H9 (cell line): ENCODE measurements at regions not wholly inside any gene's neighbourhood (a gene's known extent, or its start where the extent isn't known, plus 50 kb on each side); places are given as distances from the start of the nearest gene placed in this dataset.

Experiments
- DNase-seq: peaks from one replicate; pipeline ENCODE4 v3.0.0-alpha.2; 2017
- H2AFZ ChIP-seq: one replicate; pipeline ENCODE4 v1.6.1; 2013; ENCODE audit warnings: mild to moderate bottlenecking, low read length, control low read depth, moderate library complexity
- H2AK5ac ChIP-seq: 2 replicates; pipeline ENCODE4 v1.6.1; 2013; ENCODE audit warnings: low read length, control low read depth, mixed read lengths; ENCODE audit not compliant: insufficient read length
- H2BK120ac ChIP-seq: one replicate; pipeline ENCODE4 v1.6.1; 2013; ENCODE audit warnings: low read depth, mild to moderate bottlenecking, low read length, control low read depth, inconsistent platforms; ENCODE audit not compliant: poor library complexity, severe bottlenecking
- H2BK12ac ChIP-seq: 2 replicates; pipeline ENCODE4 v1.6.1; 2013; ENCODE audit warnings: low read length, control low read depth, mixed read lengths, low read depth; ENCODE audit not compliant: insufficient read length
- H2BK15ac ChIP-seq: 2 replicates; pipeline ENCODE4 v1.6.1; 2013; ENCODE audit warnings: low read depth, low read length, control low read depth
- H2BK20ac ChIP-seq: one replicate; pipeline ENCODE4 v1.6.1; 2013; ENCODE audit warnings: low read depth, mild to moderate bottlenecking, low read length, control low read depth, inconsistent platforms; ENCODE audit not compliant: poor library complexity, severe bottlenecking
- H2BK5ac ChIP-seq: 2 replicates; pipeline ENCODE4 v1.6.1; 2013; ENCODE audit warnings: low read length, control low read depth, mixed read lengths; ENCODE audit not compliant: insufficient read length
- H3K14ac ChIP-seq: 2 replicates; pipeline ENCODE4 v1.6.1; 2013; ENCODE audit warnings: low read length, control low read depth; ENCODE audit not compliant: insufficient read depth
- H3K18ac ChIP-seq: 2 replicates; pipeline ENCODE4 v1.6.1; 2013; ENCODE audit warnings: low read depth, mild to moderate bottlenecking, mixed read lengths, low read length, control low read depth; ENCODE audit not compliant: insufficient read length
- H3K23ac ChIP-seq: 2 replicates; pipeline ENCODE4 v1.6.1; 2013; ENCODE audit warnings: low read length, control low read depth, mixed read lengths, low read depth; ENCODE audit not compliant: insufficient read length
- H3K23me2 ChIP-seq: 2 replicates; pipeline ENCODE4 v1.6.1; 2013; ENCODE audit warnings: low read depth, mild to moderate bottlenecking, mixed read lengths, low read length, control low read depth; ENCODE audit not compliant: insufficient read length, poor library complexity, severe bottlenecking
- H3K27ac ChIP-seq: 2 replicates; pipeline ENCODE4 v1.5.1; 2013; ENCODE audit warnings: low read length, control low read depth, mixed read lengths, low read depth; ENCODE audit not compliant: insufficient read length
- H3K27me3 ChIP-seq: 2 replicates; pipeline ENCODE4 v1.6.1; 2013; ENCODE audit warnings: low read length, control low read depth, inconsistent platforms; ENCODE audit not compliant: insufficient read depth
- H3K4ac ChIP-seq: 2 replicates; pipeline ENCODE4 v1.6.1; 2013; ENCODE audit warnings: low read depth, mild to moderate bottlenecking, control low read depth, inconsistent platforms, low read length, moderate library complexity
- H3K4me1 ChIP-seq: 2 replicates; pipeline ENCODE4 v1.6.1; 2013; ENCODE audit warnings: low read length, control low read depth, inconsistent platforms; ENCODE audit not compliant: insufficient read depth
- H3K4me2 ChIP-seq: 2 replicates; pipeline ENCODE4 v1.6.1; 2013; ENCODE audit warnings: low read length, control low read depth, mixed read lengths; ENCODE audit not compliant: insufficient read length, insufficient read depth
- H3K56ac ChIP-seq: 2 replicates; pipeline ENCODE4 v1.6.1; 2013; ENCODE audit warnings: low read depth, mild to moderate bottlenecking, mixed read lengths, low read length, control low read depth; ENCODE audit not compliant: insufficient read length
- H3K79me1 ChIP-seq: 2 replicates; pipeline ENCODE4 v1.6.1; 2013; ENCODE audit warnings: low read depth, mild to moderate bottlenecking, moderate library complexity, low read length, control low read depth, inconsistent platforms; ENCODE audit not compliant: insufficient read depth, poor library complexity, severe bottlenecking
- H3K79me2 ChIP-seq: 2 replicates; pipeline ENCODE4 v1.6.1; 2013; ENCODE audit warnings: low read length, control low read depth, inconsistent platforms; ENCODE audit not compliant: insufficient read depth
- H3K9ac ChIP-seq: 2 replicates; pipeline ENCODE4 v1.6.1; 2013; ENCODE audit warnings: low read length, control low read depth, mixed read lengths; ENCODE audit not compliant: insufficient read length; ENCODE audit errors: extremely low read depth
- H3K9me3 ChIP-seq: one replicate; pipeline ENCODE4 v1.6.1; 2013; ENCODE audit warnings: low read depth, low read length, inconsistent platforms; ENCODE audit not compliant: control insufficient read depth
- H3T11ph ChIP-seq: one replicate; pipeline ENCODE4 v1.6.1; 2013; ENCODE audit warnings: mild to moderate bottlenecking, low read length, control low read depth, inconsistent platforms
- H4K20me1 ChIP-seq: one replicate; pipeline ENCODE4 v1.6.1; 2013; ENCODE audit not compliant: control insufficient read depth, insufficient read length, insufficient read depth
- H4K5ac ChIP-seq: 2 replicates; pipeline ENCODE4 v1.6.1; 2013; ENCODE audit warnings: low read depth, mild to moderate bottlenecking, mixed read lengths, low read length, control low read depth; ENCODE audit not compliant: insufficient read length
- H4K8ac ChIP-seq: replicated peaks from 2 replicates; pipeline ENCODE4 v1.6.1; 2013; ENCODE audit warnings: low read length, control low read depth, mixed read lengths, low read depth; ENCODE audit not compliant: insufficient read length
- H4K91ac ChIP-seq: 2 replicates; pipeline ENCODE4 v1.6.1; 2013; ENCODE audit warnings: low read depth, mild to moderate bottlenecking, moderate library complexity, mixed read lengths, low read length, control low read depth; ENCODE audit not compliant: insufficient read length
- H3K27ac Mint-ChIP-seq, 3 experiments: 2 replicates in 2 of 3; 3 replicates in 1 of 3; pipeline ENCODE4 v1.8.0; 2020 to 2021; ENCODE audit warnings: mixed read lengths in 3 of 3, mild to moderate bottlenecking in 1 of 3, moderate library complexity in 1 of 3
- H3K27me3 Mint-ChIP-seq: 2 replicates; pipeline ENCODE4 v1.8.0; 2021; ENCODE audit warnings: low read depth, mild to moderate bottlenecking, moderate library complexity, mixed read lengths
- H3K36me3 Mint-ChIP-seq, 3 experiments: 2 replicates in 2 of 3; 3 replicates in 1 of 3; pipeline ENCODE4 v1.8.0; 2020 to 2021; ENCODE audit warnings: low read depth in 3 of 3, mixed read lengths in 3 of 3; ENCODE audit not compliant: insufficient read depth in 1 of 3
- H3K4me1 Mint-ChIP-seq, 2 experiments: 2 replicates each; pipeline ENCODE4 v1.8.0; 2020; ENCODE audit warnings: mixed read lengths in 2 of 2
- H3K4me3 Mint-ChIP-seq, 2 experiments: 2 replicates in 1 of 2; 3 replicates in 1 of 2; pipeline ENCODE4 v1.8.0; 2020 to 2021; ENCODE audit warnings: mild to moderate bottlenecking in 2 of 2, mixed read lengths in 2 of 2, moderate library complexity in 1 of 2
- H3K9me3 Mint-ChIP-seq, 2 experiments: 2 replicates in 1 of 2; 3 replicates in 1 of 2; pipeline ENCODE4 v1.8.0; 2020; ENCODE audit warnings: mild to moderate bottlenecking in 2 of 2, mixed read lengths in 2 of 2, moderate library complexity in 1 of 2
- WGBS: extraction: QIAGEN DNeasy Blood & Tissue Kit; methylation state at CpG from one replicate; pipeline ENCODE4 v1.1.7; 2013; ENCODE audit warnings: missing lambda C conversion rate, low lambda C conversion rate, mixed read lengths; ENCODE audit not compliant: insufficient read length; ENCODE audit errors: extremely low coverage; 5-methylcytosine and 5-hydroxymethylcytosine counted together
- TF ChIP-seq, protein P1 (sequence below): fragments of 200-600 bp; sonication (generic); conservative IDR thresholded peaks from 3 replicates; pipeline ENCODE4 v1.8.0; 2021; ENCODE audit warnings: antibody characterized with exemption, mild to moderate bottlenecking

DNA sequence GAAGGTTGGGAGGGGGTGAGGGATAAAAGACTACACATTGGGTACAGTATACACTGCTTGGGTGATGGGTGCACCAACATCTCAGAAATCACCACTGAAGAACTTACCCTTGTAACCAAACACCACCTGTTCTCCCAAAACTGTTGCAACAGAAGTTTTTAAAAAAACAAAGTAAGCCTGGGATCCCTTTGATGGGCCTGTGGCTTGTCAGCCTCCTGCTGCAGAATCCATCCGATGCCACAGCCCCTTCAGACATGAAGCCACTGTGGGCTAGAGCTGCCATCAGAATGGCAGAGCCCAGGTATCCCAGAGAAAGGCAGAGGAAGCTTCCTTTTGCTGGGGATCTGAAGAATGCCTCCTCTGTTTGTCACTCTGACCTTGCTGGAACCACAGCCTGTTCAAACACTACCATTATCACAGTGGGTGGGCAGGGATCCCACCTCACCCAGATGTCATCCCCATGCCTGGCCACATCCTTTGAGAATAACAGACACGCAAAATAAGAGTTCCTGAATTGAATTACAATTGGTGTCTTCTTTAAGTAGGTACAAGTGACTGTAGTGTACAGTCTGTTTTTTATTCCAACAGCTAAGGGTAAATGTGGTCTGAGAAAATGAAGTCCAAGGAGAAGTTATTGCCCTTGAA lies 78.1 kb upstream of the DIRAS2 start:
- no peak overlapping the region for H3K4me2 ChIP-seq
- DNase-seq, result no peak
- no peaks in the 10 kb centered on the region for H3K79me1 ChIP-seq
- no CpG with 5 or more reads among the region's 2 CpGs for WGBS
- no peak overlapping the region for H4K5ac ChIP-seq
- TF ChIP-seq, protein P1, sequence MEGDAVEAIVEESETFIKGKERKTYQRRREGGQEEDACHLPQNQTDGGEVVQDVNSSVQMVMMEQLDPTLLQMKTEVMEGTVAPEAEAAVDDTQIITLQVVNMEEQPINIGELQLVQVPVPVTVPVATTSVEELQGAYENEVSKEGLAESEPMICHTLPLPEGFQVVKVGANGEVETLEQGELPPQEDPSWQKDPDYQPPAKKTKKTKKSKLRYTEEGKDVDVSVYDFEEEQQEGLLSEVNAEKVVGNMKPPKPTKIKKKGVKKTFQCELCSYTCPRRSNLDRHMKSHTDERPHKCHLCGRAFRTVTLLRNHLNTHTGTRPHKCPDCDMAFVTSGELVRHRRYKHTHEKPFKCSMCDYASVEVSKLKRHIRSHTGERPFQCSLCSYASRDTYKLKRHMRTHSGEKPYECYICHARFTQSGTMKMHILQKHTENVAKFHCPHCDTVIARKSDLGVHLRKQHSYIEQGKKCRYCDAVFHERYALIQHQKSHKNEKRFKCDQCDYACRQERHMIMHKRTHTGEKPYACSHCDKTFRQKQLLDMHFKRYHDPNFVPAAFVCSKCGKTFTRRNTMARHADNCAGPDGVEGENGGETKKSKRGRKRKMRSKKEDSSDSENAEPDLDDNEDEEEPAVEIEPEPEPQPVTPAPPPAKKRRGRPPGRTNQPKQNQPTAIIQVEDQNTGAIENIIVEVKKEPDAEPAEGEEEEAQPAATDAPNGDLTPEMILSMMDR, result no peak
- H2BK5ac ChIP-seq, result no peak overlapping the region
- no peak overlapping the region for H3K4ac ChIP-seq
- no peak overlapping the region for H4K91ac ChIP-seq
- H3K9ac ChIP-seq, result no peak overlapping the region
- no peaks in the 10 kb centered on the region for H3K4me1 ChIP-seq
- no peaks in the 10 kb centered on the region for H3K79me2 ChIP-seq
- H2AFZ ChIP-seq, result no peak overlapping the region
- no peaks in the 10 kb centered on the region for H3K9me3 Mint-ChIP-seq
- no peak overlapping the region for H3K27ac Mint-ChIP-seq
- H3K56ac ChIP-seq, result no peak overlapping the region
- H3K27me3 ChIP-seq, result no peaks in the 10 kb centered on the region
- no peak overlapping the region for H2BK20ac ChIP-seq
- no peak overlapping the region for H2BK15ac ChIP-seq
- peaks cover 4% of the 10 kb centered on the region for H3K27me3 Mint-ChIP-seq
- H2BK120ac ChIP-seq, result no peak overlapping the region
- H4K20me1 ChIP-seq, result no peaks in the 10 kb centered on the region
- no peak overlapping the region for H4K8ac ChIP-seq
- no peak overlapping the region for H3K14ac ChIP-seq
- no peak overlapping the region for H2AK5ac ChIP-seq
- H3K23ac ChIP-seq, result no peak overlapping the region
- no peak overlapping the region for H3T11ph ChIP-seq
- H3K36me3 Mint-ChIP-seq, result no peaks in the 10 kb centered on the region
- H3K4me1 Mint-ChIP-seq, result no peaks in the 10 kb centered on the region
- no peak overlapping the region for H3K4me3 Mint-ChIP-seq
- no peak overlapping the region for H3K18ac ChIP-seq
- H3K23me2 ChIP-seq, result no peaks in the 10 kb centered on the region
- no peak overlapping the region for H3K27ac ChIP-seq
- no peak overlapping the region for H2BK12ac ChIP-seq
- no peaks in the 10 kb centered on the region for H3K9me3 ChIP-seq
